Neural cell (in vitro differentiated cells): ENCODE measurements at regions not wholly inside any gene's neighbourhood (a gene's known extent, or its start where the extent isn't known, plus 50 kb on each side); places are given as distances from the start of the nearest gene placed in this dataset.

Experiments used
- H2AFZ ChIP-seq: fragments of 200-600, 300-800 bp; sonication (generic), shearing (Covaris generic); 2 replicates; pipeline ENCODE4 v1.6.0; 2014; ENCODE audit warnings: low read depth, mild to moderate bottlenecking, antibody characterized with exemption, low read length, moderate library complexity
- H3F3A ChIP-seq: fragments of 200-600 bp; shearing (Covaris generic); 2 replicates; pipeline ENCODE4 v1.6.1; 2016; ENCODE audit warnings: mild to moderate bottlenecking, moderate library complexity, mixed read lengths, antibody characterized with exemption, low read length; ENCODE audit not compliant: insufficient read depth, poor library complexity, severe bottlenecking
- H3K27ac ChIP-seq: fragments of 200-600, 300-800 bp; sonication (generic), shearing (Covaris generic); 2 replicates; pipeline ENCODE4 v1.5.1; 2014; ENCODE audit warnings: mild to moderate bottlenecking, low read length, moderate library complexity
- H3K27me3 ChIP-seq: fragments of 300-800, 200-600 bp; sonication (generic), shearing (Covaris generic); 2 replicates; pipeline ENCODE4 v1.6.0; 2014; ENCODE audit warnings: mild to moderate bottlenecking, low read depth, low read length, moderate library complexity; ENCODE audit not compliant: insufficient read depth
- H3K36me3 ChIP-seq: fragments of 300-800, 200-600 bp; sonication (generic), shearing (Covaris generic); 2 replicates; pipeline ENCODE4 v1.5.1; 2014; ENCODE audit warnings: mild to moderate bottlenecking, antibody characterized with exemption, low read length, moderate library complexity; ENCODE audit not compliant: insufficient read depth
- H3K4me2 ChIP-seq: fragments of 300-800, 200-600 bp; sonication (generic), shearing (Covaris generic); 2 replicates; pipeline ENCODE4 v1.6.0; 2014; ENCODE audit warnings: mild to moderate bottlenecking, low read length
- H3K4me3 ChIP-seq: fragments of 300-800, 200-600 bp; sonication (generic), shearing (Covaris generic); 2 replicates; pipeline ENCODE4 v1.5.1; 2014; ENCODE audit warnings: mild to moderate bottlenecking, low read length, moderate library complexity
- H3K79me2 ChIP-seq: fragments of 200-600 bp; shearing (Covaris generic); replicated peaks from 2 replicates; pipeline ENCODE4 v1.6.0; 2014; ENCODE audit warnings: mild to moderate bottlenecking, low read length, moderate library complexity; ENCODE audit not compliant: insufficient read depth
- H3K9ac ChIP-seq: fragments of 300-800, 200-600 bp; sonication (generic), shearing (Covaris generic); 2 replicates; pipeline ENCODE4 v1.6.1; 2016; ENCODE audit warnings: mild to moderate bottlenecking, low read length, mixed read lengths
- H3K9me2 ChIP-seq: fragments of 200-600 bp; shearing (Covaris generic); 2 replicates; pipeline ENCODE4 v1.6.1; 2016; ENCODE audit warnings: mild to moderate bottlenecking, low read length, mixed read lengths; ENCODE audit not compliant: insufficient read depth
- H3K9me3 ChIP-seq: fragments of 200-600, 300-800 bp; sonication (generic), shearing (Covaris generic); 2 replicates; pipeline ENCODE4 v1.6.1; 2016; ENCODE audit warnings: mild to moderate bottlenecking, mixed run types, low read length, moderate library complexity, mixed read lengths
- H4K20me1 ChIP-seq: fragments of 200-600 bp; shearing (Covaris generic); 2 replicates; pipeline ENCODE4 v1.6.1; 2016; ENCODE audit warnings: mild to moderate bottlenecking, mixed run types; ENCODE audit not compliant: insufficient read depth
- EP300 ChIP-seq: fragments of 450-650 bp; conservative IDR thresholded peaks from 2 replicates; pipeline ENCODE4 v1.6.1; 2014; ENCODE audit warnings: antibody characterized with exemption, mild to moderate bottlenecking, moderate library complexity; ENCODE audit not compliant: poor library complexity, severe bottlenecking
- EZH2 ChIP-seq: fragments of 200-600, 300-800 bp; shearing (Covaris generic), sonication (generic); IDR thresholded peaks from 2 replicates; pipeline ENCODE4 v1.6.1; 2014; ENCODE audit warnings: antibody characterized with exemption, low read length, borderline replicate concordance, mild to moderate bottlenecking; ENCODE audit not compliant: insufficient read depth, poor library complexity, severe bottlenecking
- MXI1 ChIP-seq: fragments of 450-650 bp; conservative IDR thresholded peaks from 2 replicates; pipeline ENCODE4 v1.6.1; 2014; ENCODE audit warnings: antibody characterized with exemption, mild to moderate bottlenecking; ENCODE audit not compliant: poor library complexity, severe bottlenecking
- POLR2AphosphoS5 ChIP-seq: IDR thresholded peaks from 2 replicates; pipeline ENCODE4 v1.6.1; 2012
- RAD21 ChIP-seq: fragments of 450-650 bp; conservative IDR thresholded peaks from 2 replicates; pipeline ENCODE4 v1.6.1; 2014; ENCODE audit warnings: antibody characterized with exemption, mild to moderate bottlenecking, moderate library complexity
- SMC3 ChIP-seq: fragments of 450-650 bp; conservative IDR thresholded peaks from 2 replicates; pipeline ENCODE4 v1.6.1; 2014; ENCODE audit warnings: antibody characterized with exemption, mild to moderate bottlenecking, moderate library complexity; ENCODE audit not compliant: poor library complexity
- TAF1 ChIP-seq: IDR thresholded peaks from 2 replicates; pipeline ENCODE4 v1.6.1; 2012; ENCODE audit warnings: low read depth
- TF ChIP-seq, protein P1 (sequence below): IDR thresholded peaks from 2 replicates; pipeline ENCODE4 v1.6.1; 2012; ENCODE audit warnings: borderline replicate concordance
- TF ChIP-seq, protein P2 (sequence below): fragments of 450-650 bp; IDR thresholded peaks from 2 replicates; pipeline ENCODE4 v1.5.1; 2014; ENCODE audit warnings: antibody characterized with exemption, mild to moderate bottlenecking, moderate library complexity; ENCODE audit not compliant: poor library complexity, severe bottlenecking

DNA sequence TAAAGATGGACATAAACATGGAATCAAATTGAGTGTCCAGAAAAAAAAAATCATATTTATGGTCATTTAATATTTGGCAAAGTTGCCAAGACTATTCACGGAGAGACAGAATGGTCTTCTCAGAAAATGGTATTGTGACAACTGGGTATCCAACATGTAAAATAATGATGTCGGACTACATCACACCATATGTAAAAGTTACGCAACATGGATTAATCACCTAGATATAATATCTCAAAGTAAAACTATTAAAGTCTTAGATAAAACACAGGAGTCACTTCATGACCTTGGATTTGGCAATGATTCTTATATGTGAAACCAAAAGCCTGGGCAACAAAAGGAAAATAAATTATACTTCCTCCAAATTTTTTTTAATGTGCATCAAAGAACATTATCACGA, 1591.7 kb upstream of the DDX18 start:
- no peak overlapping the region for H3K4me3 ChIP-seq
- no peak overlapping the region for H3K4me2 ChIP-seq
- H3K9me3 ChIP-seq, result no peaks in the 10 kb centered on the region
- no peaks in the 10 kb centered on the region for H3K79me2 ChIP-seq
- H3K27me3 ChIP-seq, result no peaks in the 10 kb centered on the region
- no peak overlapping the region for H3K9ac ChIP-seq
- no peak for TF ChIP-seq MXI1
- no peak for TF ChIP-seq RAD21
- TF ChIP-seq EZH2, result no peak
- no peak for TF ChIP-seq EP300
- TF ChIP-seq, protein P1, sequence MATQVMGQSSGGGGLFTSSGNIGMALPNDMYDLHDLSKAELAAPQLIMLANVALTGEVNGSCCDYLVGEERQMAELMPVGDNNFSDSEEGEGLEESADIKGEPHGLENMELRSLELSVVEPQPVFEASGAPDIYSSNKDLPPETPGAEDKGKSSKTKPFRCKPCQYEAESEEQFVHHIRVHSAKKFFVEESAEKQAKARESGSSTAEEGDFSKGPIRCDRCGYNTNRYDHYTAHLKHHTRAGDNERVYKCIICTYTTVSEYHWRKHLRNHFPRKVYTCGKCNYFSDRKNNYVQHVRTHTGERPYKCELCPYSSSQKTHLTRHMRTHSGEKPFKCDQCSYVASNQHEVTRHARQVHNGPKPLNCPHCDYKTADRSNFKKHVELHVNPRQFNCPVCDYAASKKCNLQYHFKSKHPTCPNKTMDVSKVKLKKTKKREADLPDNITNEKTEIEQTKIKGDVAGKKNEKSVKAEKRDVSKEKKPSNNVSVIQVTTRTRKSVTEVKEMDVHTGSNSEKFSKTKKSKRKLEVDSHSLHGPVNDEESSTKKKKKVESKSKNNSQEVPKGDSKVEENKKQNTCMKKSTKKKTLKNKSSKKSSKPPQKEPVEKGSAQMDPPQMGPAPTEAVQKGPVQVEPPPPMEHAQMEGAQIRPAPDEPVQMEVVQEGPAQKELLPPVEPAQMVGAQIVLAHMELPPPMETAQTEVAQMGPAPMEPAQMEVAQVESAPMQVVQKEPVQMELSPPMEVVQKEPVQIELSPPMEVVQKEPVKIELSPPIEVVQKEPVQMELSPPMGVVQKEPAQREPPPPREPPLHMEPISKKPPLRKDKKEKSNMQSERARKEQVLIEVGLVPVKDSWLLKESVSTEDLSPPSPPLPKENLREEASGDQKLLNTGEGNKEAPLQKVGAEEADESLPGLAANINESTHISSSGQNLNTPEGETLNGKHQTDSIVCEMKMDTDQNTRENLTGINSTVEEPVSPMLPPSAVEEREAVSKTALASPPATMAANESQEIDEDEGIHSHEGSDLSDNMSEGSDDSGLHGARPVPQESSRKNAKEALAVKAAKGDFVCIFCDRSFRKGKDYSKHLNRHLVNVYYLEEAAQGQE, result no peak
- no peak for TF ChIP-seq TAF1
- TF ChIP-seq, protein P2, sequence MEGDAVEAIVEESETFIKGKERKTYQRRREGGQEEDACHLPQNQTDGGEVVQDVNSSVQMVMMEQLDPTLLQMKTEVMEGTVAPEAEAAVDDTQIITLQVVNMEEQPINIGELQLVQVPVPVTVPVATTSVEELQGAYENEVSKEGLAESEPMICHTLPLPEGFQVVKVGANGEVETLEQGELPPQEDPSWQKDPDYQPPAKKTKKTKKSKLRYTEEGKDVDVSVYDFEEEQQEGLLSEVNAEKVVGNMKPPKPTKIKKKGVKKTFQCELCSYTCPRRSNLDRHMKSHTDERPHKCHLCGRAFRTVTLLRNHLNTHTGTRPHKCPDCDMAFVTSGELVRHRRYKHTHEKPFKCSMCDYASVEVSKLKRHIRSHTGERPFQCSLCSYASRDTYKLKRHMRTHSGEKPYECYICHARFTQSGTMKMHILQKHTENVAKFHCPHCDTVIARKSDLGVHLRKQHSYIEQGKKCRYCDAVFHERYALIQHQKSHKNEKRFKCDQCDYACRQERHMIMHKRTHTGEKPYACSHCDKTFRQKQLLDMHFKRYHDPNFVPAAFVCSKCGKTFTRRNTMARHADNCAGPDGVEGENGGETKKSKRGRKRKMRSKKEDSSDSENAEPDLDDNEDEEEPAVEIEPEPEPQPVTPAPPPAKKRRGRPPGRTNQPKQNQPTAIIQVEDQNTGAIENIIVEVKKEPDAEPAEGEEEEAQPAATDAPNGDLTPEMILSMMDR, result no peak
- TF ChIP-seq POLR2AphosphoS5, result no peak
- no peak for TF ChIP-seq SMC3
- no peaks in the 10 kb centered on the region for H3F3A ChIP-seq
- no peaks in the 10 kb centered on the region for H3K9me2 ChIP-seq
- no peaks in the 10 kb centered on the region for H3K36me3 ChIP-seq
- H4K20me1 ChIP-seq, result no peaks in the 10 kb centered on the region
- H3K27ac ChIP-seq, result no peak overlapping the region
- H2AFZ ChIP-seq, result no peak overlapping the region

DNA sequence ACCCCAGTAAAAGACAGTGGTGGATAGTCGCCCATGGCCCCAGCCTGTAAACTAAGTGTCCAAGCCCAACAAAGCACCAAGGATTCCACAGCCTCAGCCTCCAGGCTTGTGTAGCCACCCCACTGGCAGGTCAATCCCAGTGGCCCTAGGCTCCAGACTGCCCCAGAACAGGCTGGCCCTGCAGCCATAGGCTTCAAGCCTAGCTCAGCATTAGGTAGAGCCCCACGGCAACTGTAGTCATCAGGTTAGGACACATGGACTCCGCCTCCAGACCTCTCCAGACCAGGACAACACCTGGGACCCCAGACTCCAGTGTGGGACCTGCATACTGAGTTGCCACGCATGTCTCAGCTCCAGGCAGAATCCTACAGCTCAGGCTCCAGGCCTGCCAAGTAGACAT, 1590.6 kb upstream of the DDX18 start:
- TF ChIP-seq EP300, result no peak
- TF ChIP-seq, protein P1, result no peak
- no peak for TF ChIP-seq SMC3
- no peak for TF ChIP-seq RAD21
- TF ChIP-seq TAF1, result no peak
- no peak for TF ChIP-seq EZH2
- no peak for TF ChIP-seq MXI1
- TF ChIP-seq POLR2AphosphoS5, result no peak
- TF ChIP-seq, protein P2, result no peak
- no peaks in the 10 kb centered on the region for H3K36me3 ChIP-seq

More for the DNA sequence above, 1590.6 kb upstream of the DDX18 start:
- Histone ChIP-seq H3K79me2 (no peaks in the 10 kb centered on the region), H3K27me3 (no peaks in the 10 kb centered on the region), H3F3A (no peaks in the 10 kb centered on the region), H2AFZ (no peak overlapping the region), H3K9ac (no peak overlapping the region), H3K9me3 (no peaks in the 10 kb centered on the region), H3K4me2 (no peak overlapping the region), H4K20me1 (no peaks in the 10 kb centered on the region), H3K9me2 (no peaks in the 10 kb centered on the region), H3K4me3 (no peak overlapping the region), H3K27ac (no peak overlapping the region)
